DMS153 (cell line): ENCODE measurements at regions not wholly inside any gene's neighbourhood (a gene's known extent, or its start where the extent isn't known, plus 50 kb on each side); places are given as distances from the start of the nearest gene placed in this dataset.
"Not testable (repeated sequence)": the region's sequence is repeated elsewhere in the genome, so short reads cannot be mapped to it uniquely, and the experiment has no call there.

Source experiments
- DNase-seq: peaks from one replicate; lab custom pipeline; 2025; lab: John Stamatoyannopoulos, UW

DNA sequence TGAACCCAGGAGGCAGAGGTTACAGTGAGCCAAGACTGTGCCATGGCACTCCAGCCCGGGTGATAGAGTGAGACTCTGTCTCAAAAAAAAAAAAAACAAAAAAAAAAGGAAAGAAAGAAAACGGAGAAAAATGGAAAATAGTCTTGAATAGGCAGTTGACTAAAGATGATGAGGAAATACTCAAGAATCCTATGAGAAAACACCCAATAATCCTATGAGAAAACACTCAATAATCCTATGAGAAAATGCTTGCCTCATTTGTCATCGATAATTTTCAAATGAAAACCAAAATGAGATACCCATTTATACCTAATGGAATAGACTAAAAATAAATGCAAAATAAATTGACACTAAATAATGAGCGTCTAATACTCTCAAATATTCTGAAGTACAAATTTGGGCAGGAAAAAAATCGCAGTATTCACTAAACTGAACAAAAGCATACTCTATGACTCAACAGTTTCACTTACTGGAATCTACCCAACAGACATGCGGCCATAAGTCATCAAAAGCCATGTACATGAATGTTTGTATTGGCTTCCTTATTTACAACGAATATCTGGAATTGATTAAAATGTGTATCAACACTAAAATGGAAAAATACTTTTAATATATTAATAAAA lies 733.9 kb upstream of the CHRM3 start:
- no peak for DNase-seq

DNA sequence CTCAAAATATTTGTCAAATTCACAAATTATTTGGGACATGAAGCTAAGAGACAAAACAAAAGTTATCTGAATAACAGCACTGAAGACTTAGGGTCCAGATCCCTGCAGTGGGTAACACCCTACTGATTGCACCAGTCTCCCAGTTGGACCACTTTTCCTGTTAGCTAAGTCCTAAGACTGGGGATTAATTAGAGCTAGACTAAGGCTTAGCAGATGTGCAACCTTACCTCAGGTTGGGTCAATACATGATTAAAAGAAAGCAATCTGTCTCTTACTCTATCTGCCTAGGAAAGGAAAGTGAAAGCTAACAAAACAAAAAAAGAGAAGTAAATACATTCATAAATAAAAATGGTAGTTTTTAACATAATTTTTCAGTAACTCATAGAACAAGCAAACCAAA lies 737.2 kb upstream of the CHRM3 start:
- DNase-seq = no peak

DNA sequence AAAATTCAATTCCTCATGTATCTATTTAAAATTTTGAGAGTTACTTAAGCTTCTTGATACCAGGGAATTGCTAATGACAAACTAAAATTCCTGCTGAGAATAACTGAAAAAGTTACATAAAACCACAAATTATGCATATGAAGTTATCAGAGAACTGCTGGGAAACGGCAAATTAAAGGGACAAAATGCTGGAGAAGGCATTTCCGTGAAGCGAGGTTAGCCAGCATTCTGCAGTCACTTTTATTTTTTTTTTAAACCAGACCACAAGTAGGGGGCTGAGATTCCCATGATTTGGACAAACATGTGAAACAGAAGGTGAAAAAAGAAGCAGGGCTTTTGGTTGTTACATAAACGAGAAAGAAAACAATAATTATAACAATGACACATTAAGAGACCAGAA lies 737.6 kb upstream of the CHRM3 start:
- DNase-seq = no peak

DNA sequence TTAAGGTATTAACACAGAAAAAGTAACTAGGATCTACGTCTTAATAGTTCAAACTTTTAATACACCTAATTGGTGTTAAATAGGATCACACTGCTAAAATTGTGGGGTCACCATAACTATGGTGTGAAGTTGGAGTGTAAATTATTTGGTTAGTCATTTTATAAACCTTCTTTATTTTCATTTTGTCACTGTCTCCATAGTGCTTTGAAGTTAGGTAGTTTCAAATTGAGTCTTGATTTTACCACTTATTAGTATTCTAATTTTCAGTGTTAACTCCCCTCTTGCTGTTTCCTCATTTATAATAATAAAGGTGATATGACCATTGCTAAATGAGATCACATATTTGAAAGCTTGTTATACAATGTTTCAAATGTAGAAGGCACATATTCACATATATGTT lies 738.1 kb upstream of the CHRM3 start:
- DNase-seq = no peak

DNA sequence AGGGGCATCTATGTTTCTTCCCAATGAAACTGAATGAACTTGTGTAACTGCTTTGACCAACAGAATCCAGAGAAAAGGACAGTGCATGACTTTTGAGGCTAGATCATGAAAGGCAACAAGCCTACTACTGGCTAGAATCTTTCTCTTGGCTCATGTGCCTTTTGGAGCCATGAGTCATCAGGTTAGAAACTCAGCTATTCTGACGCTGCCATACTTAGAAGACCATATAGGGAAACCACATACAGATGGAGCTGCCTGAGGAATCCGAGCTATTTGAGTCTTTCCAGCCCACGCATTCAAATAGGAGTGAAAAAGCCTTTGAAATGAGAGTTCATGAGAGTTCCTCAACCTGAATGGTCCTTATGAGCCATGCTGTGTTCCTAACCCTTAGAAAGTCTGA lies 738.5 kb upstream of the CHRM3 start:
- DNase-seq = no peak

DNA sequence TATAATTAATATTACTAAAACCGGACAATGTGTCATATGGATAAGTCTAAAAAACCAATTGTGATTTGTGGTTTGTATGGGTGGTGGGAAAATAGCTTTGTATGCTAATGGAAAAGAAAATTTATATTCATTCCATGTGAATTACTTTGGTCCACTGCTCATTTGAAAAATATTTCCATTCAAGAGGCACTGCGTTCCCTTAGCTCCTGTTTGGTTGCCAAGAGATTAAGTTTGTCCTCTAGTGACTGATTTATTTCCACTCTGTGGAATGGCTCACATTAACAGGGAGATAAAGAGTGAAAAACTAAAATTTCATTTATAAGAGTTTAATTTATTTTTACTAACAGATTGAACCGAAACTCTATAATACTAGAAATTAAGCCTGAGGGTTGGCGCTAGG lies 744.1 kb upstream of the CHRM3 start:
- no peak for DNase-seq

DNA sequence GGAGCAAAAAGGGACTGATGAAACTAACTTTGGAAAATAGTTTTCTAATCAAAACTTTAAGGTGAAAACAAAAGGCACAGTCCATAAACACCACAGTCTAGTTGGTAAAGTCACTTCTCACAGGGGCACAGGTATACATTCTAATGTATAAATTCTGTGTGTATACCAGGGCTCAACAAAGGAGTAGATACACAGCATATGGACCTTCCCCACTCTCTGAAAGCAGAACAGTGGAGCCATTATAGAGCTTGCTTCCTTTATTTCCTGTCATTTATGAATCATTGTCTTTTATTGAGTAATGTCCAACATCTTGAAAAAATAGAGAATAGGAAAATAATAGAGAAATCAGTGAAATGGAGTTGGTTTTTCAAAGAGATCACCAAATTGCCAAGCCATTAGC lies 746.5 kb upstream of the CHRM3 start:
- DNase-seq = no peak

DNA sequence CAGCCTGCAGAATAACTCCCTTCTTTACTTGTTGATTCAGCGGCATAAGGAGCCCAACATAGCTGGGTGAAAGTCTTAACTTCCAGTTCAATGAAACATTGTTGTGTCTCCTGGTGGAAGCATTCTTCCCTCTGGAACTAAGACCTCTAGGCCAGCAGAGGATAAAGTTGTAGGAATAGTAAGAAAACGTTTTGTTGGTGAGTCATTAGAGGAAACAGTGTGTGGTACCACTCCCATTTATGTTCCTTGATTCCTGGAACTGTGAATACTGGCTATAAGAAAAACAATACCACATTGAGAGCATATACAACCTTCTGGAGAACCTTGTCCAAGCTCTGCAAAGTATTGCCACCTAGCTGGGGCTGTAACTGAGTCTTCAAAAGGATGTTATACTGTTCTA lies 737.4 kb upstream of the ZP4 start:
- no peak for DNase-seq

DNA sequence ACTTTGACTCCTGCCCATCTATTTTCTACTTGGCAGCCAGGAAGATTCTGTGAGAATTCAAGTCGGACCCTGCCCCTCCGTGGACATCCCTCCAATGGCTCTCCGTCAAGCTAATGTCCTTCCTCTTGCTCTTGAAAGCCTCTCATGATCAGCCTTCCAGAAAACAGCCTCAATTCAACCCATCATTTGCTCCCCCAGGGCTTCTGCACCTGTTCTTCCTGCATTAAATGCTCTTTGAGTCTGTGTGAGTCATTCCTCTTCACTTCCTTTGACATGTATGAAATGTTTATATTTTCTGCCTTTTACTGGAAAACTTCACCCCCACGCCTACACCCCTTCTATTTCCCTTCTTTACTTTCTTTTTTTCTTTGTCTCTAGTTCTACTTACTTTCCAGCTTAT lies 734.1 kb upstream of the ZP4 start:
- no peak for DNase-seq

DNA sequence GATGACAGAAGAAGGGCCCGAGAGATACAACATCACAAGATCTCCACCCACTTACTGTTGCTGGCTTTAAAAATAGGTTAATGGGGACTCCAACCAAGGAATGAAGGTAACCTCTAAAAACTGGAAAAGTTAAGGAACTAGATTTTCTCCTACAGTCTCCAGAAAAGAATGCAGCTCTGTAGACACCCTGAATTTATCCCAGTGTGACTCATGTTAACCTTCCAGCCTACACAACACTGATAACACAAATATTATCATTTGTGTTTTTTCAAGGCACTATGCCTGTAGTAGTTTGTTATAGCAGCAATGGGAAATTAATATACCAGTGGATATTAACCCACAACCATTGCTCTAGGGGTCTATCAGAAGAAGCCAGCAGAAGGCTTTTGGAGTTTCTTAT lies 730.7 kb upstream of the ZP4 start:
- no peak for DNase-seq

DNA sequence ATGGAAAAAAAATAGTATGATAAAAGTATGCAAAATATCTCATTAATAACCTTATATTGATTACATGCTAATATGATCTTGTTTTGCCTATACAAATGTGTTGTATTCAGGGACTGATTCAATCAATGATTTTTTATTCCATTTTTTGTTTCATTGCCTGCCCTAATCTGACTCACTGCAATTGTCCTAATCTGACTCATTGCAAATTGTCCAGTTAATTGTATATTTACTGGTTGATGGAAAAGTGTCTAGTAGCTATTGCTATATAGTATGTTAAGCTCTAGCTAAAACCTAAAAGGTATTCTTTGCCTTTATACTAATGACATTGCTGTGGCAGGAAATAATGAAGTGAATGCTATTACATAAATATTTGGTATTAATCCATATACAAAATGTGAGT lies 728.9 kb upstream of the ZP4 start:
- DNase-seq = no peak

DNA sequence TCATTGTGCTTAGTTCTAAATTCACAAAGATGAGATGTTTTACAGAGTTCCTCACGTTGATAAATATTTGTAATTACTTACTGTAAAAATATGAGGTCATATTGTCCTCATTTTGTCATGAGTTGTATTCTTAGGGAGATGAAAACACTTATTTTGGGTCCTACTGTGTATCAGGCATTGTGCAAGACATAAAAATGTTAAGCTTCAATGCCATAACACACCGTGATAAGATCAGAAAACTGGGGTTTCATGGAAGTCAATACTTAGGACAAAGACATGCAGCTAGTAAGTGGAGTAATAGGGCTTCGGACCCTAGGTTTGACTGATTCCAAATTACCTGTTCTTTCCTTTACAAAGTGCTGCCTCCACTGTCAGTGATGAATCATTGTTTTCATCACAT lies 720.7 kb upstream of the ZP4 start:
- no peak for DNase-seq

DNA sequence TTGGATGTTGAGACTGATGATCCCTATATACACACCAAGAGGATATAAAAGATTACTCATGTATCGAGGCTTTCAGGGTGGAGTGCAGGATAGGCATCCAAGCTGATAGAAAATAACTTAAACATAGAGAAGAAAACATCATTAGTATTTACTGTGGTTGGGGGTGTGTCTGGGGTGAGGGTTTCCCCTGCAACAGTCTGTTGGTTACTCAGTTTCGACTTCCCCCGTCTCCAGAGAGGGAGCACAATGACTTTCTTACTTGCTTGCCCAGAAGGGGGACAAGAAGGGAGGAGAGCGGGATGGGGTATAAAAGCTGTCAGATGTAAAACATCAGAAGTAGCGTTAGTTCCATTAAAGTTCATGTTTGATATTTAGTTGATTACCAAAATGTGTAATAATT lies 717.4 kb upstream of the ZP4 start:
- no peak for DNase-seq

DNA sequence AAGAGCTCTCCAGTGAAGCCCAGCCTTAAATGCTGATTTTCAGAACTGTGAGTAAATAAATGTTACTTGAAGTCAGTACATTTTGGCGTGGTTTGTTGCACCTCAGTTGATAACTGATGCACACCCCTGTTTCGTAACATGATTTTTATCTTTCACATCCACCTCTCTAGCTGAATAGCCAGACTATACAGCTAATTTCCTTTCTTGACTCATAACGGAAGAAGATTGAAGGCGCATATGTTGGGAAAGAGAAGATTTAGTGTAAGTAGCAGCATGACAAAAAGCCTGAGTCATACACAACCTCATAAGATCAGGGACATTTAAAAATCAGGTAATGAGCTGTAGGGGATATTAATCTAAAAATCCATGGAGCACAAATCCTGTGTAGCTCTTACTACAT lies 716.2 kb upstream of the ZP4 start:
- DNase-seq = no peak

DNA sequence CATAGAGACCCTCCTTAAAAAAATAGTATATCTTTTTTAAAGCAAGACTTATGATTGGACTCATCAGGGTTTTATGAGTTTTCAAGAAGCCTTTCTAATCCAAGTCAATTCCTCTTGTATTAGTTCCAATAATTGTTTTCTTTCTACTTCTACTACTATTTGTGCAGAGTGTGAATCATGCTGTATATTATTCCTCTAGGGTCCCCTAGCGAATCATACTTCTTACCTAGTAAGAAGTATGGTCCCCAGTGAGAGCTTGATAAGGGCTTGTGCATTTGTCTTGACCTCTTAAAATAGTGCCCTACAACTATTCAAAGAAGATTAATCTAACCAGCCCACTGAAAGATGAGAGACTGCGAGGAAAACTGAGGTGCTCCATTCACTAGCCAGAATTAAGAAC lies 715.7 kb upstream of the ZP4 start:
- no peak for DNase-seq

DNA sequence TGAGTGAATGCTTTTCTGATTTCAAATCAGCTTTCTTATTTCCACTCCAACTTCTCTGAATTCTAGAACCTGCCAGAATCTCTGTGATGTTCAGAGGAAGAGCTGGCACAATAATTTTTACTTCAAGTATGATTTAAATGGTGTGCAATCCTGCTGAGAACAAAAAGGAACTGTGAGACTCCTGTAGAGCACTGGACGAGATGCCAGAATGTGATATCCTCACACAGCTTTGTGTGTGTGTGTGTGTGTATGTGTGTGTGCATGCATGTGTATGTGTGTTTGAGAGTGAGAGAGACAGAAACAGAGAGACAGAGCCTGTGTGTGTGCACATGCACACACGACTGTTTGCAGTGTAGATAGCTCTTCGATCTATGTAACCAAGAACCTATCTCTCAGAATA lies 713.6 kb upstream of the ZP4 start:
- no peak for DNase-seq

DNA sequence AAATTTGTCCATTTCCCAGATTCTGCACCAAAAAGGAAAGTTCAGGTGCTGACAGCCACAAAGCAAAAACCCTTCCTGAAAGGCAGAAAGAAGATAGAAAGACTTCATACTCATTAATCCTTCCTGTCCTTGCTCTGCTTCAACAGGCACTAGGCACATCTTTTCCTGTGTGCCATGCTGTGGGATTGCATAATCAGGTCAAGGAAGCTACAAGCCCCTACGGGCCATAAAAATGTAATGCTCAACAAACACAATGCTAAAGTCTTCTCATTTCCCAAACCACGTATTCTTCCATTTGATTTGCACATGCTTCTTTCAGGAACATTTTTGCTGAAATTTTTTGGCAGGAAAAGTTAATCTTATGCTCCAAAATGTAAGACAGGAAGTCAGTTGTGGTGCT lies 710.9 kb upstream of the ZP4 start:
- not testable (repeated sequence) for DNase-seq

DNA sequence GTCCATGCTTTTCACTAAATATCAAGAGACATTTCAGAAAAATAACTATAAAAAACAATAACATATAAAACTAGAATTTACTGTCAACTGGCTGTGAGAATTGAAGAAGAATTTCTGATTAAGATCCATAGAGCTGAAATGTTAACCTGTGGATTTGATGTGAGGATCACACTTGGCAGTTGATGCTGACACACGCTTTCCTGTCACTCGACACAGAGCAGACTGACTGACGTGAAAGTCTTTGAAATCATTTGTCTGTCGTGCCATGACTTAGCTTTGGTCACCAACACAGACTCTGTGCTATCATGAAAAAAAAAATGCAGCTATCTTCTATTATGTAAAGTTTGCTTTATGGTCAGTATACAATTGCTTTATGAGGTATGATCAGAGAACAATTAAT lies 706.0 kb upstream of the ZP4 start:
- DNase-seq = no peak

DNA sequence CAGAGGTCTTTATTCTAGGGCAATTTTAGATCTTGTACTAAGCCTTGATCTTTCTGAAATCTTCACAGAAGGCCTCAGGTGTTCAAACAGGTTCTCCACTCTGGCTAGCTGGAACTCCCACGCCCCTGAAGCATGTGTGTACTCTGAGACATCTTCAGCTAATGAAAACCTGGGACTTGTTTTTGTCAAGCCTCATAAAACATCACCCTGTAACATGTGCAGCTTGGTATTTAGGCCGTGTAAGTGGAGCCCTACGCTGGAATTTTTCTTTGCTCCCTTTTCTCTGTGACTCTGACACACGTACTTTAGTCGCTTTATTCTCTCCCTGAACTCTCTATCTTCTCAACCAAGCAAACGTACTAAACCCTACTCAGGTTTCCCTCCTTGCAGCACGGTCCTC lies 701.9 kb upstream of the ZP4 start:
- no peak for DNase-seq

DNA sequence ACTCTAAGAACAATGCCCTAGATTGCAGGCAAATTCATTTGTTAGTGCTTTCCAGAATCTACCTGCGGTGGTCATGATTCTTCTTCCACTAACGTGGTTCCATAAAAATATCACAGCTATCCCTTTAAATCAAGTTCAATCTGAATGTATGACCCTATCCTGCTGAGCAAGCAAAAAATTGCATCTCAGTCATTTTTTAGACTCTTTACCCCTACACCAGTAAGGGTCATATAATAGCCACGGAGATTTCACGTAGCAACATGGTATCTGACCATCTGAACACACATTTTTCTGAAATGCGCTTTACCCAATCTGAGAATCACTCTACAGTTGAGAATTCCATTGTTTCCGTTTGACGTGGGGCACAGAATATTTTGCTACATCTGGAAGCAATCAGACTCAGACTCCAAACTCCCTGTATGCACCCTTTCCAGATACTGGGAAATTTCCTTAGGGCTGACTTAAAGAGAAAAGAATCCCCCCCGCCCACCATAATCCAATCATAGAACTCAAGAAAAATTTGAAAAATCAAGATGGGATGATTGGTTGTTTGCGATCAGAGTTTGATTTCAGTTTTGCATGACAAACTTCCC lies 699.2 kb upstream of the ZP4 start:
- no peak for DNase-seq

DNA sequence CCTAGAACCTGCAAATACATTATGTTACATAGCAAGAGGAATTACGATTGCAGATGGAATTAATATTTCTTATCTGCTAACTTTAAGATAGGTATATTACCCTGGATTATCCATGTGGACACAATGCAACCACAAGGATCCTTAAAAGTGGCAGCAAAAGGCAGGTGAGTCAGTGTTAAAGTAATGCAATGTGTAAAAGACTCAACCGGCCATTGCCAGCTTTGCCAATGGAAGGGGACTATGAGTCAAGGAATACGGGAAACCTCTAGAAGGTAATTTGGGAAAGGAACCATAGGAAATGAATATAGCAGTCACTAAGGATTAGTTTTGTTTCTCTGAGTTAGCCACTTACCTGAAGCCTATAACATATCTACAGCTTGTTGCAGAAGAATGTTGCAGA lies 692.1 kb upstream of the ZP4 start:
- no peak for DNase-seq

DNA sequence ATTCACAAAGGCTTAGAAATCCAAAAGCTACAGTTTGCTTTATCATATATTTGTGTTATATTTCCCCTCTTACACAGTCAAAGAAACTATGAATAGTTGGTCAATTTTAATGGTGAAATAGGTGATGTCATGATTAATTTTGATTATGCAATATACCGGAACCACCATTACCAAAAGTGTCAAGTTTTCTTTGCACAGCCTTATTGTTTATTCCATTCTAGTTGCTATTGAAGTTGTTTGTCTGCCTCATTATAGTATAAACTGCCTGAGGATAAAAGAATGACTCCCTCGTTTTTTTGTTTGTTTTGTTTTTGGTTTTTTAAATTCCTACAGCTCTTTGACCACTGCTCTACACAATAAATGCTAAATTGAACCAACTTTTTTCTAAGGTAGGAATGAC lies 690.6 kb upstream of the ZP4 start:
- no peak for DNase-seq

DNA sequence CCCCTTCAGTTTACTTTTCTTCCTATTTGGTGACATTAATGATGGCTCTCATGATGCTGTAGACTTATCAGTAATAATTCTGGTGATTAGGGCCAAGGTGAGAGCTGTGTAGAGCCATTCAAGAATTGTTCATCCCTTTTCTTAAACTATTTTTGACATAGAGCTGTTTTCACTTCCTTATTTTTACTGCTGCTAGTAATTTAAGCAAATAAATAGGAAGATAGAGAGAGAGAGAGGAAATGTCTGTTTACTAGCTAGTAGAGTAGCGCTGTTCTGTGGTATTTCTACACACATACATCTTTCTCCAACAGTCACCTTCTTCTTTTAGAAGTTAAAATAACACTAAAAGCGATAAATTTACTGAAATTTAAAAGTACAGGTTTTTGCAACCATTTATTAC lies 678.0 kb upstream of the ZP4 start:
- no peak for DNase-seq

DNA sequence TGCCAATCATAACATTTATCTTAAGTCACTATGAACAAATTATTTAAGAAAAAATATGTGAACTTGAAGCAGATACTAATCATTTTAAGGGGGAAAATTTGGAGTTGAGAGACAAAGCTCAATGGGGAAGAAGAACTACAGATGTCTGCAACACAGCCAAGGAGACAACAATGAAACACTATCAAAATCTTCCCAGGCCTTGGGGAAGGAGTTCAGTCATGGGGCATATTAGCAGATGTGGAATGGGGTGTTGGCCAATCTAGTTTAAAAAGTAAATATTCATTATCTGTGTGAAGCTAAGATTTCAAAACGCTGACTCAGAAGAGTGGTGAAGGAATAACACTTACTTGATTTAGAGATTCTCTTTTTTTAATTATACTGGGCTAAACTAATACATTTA lies 671.6 kb upstream of the ZP4 start:
- no peak for DNase-seq

DNA sequence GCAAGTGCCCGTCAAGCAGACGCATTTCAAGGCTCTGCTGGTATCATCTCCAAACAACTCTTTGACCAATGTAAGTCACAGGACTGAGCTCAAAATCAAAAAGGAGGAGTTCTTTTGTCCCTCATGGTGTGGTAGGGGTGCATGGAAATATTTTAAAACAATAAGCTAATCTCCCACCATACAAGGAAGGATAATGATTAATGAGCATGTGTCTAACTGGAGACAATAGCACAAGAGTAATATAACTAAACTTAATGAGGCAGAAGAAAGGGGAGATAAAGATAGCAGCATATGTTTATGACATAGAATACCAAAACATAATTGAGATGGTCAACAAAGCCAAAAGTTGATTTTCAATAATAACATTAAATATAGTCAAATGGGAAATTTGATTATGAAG lies 668.0 kb upstream of the ZP4 start:
- DNase-seq = no peak
